B cell (primary cell): ENCODE measurements at regions not wholly inside any gene's neighbourhood (a gene's known extent, or its start where the extent isn't known, plus 50 kb on each side); places are given as distances from the start of the nearest gene placed in this dataset.

Experiments
- ATAC-seq: fragments of 200-7000 bp; cut with Tn5 transposase; one replicate; pipeline ENCODE4 v1.10.0; 2021; ENCODE audit warnings: low read depth, mild to moderate bottlenecking, moderate number of reproducible peaks, moderate library complexity
- CTCF ChIA-PET: fragments of 350-600 bp; sonication (Branson Sonifier 250); formaldehyde crosslinking; loops from one replicate; lab custom pipeline; 2021; ENCODE audit warnings: antibody characterized with exemption, inconsistent platforms; lab: Charles Lee
- POLR2A ChIA-PET: fragments of 350-600 bp; sonication (Branson Sonifier 250); formaldehyde crosslinking; loops from one replicate; lab custom pipeline; 2021; ENCODE audit warnings: antibody characterized with exemption; lab: Charles Lee
- DNase-seq: peaks from one replicate; pipeline ENCODE4 v3.0.0; 2013
- H2AFZ ChIP-seq: 2 replicates; pipeline ENCODE4 v1.6.1; 2012; ENCODE audit warnings: mild to moderate bottlenecking, low read depth, low read length; ENCODE audit not compliant: insufficient read depth, poor library complexity, severe bottlenecking
- H3K27ac ChIP-seq, 2 donors: 1 replicate in 1 of 2; 2 replicates in 1 of 2; pipeline ENCODE4 v1.5.1; 2012 to 2013; ENCODE audit warnings: low read length in 2 of 2, mild to moderate bottlenecking in 2 of 2, moderate library complexity in 1 of 2
- H3K27me3 ChIP-seq, 4 experiments: fragments of 200-600 bp in 1 of 4; sonication (generic) in 1 of 4; replicated peaks in 1 of 4; 1 replicate in 2 of 4; 2 replicates in 2 of 4; pipeline versions ENCODE4 v1.6.1 to v1.7.0; 2013 to 2016; ENCODE audit warnings: low read length in 3 of 4, mild to moderate bottlenecking in 2 of 4, mixed read lengths in 1 of 4, moderate library complexity in 1 of 4; ENCODE audit not compliant: insufficient read depth in 4 of 4, control insufficient read depth in 3 of 4; ENCODE audit errors: control extremely low read depth in 1 of 4
- H3K36me3 ChIP-seq, 2 experiments: replicated peaks in 1 of 2; 1 replicate in 1 of 2; 2 replicates in 1 of 2; pipeline versions ENCODE4 v1.6.1 to v1.7.1; 2013; ENCODE audit warnings: low read length in 1 of 2; ENCODE audit not compliant: insufficient read depth in 2 of 2, control insufficient read depth in 1 of 2; ENCODE audit errors: control extremely low read depth in 1 of 2, extremely low read depth in 1 of 2
- H3K4me1 ChIP-seq, 2 donors: fragments of 200-600 bp in 1 of 2; sonication (generic) in 1 of 2; 1 replicate in 1 of 2; 2 replicates in 1 of 2; pipeline versions ENCODE4 v1.5.1 to v1.6.1; 2013 to 2017; ENCODE audit warnings: low read length in 2 of 2; ENCODE audit not compliant: control insufficient read depth in 2 of 2, insufficient read depth in 2 of 2
- H3K4me2 ChIP-seq: replicated peaks from 2 replicates; pipeline ENCODE3; 2012; ENCODE audit warnings: mild to moderate bottlenecking, low read depth, low read length; ENCODE audit not compliant: poor library complexity, severe bottlenecking
- H3K4me3 ChIP-seq, 5 experiments: fragments of 200-600 bp in 1 of 5; sonication (generic) in 1 of 5; 1 replicate in 3 of 5; 2 replicates in 2 of 5; pipeline versions ENCODE4 v1.5.1 to v1.7.0; 2011 to 2016; ENCODE audit warnings: low read length in 4 of 5, mild to moderate bottlenecking in 4 of 5, low read depth in 2 of 5, control low read depth in 1 of 5, moderate library complexity in 1 of 5; ENCODE audit not compliant: insufficient read depth in 1 of 5; ENCODE audit errors: control extremely low read depth in 1 of 5, extremely low read depth in 1 of 5
- H3K79me2 ChIP-seq: fragments of 200-600 bp; sonication (generic); one replicate; pipeline ENCODE4 v1.6.0; 2016; ENCODE audit warnings: low read length; ENCODE audit not compliant: control insufficient read depth, insufficient read depth
- H3K9ac ChIP-seq: fragments of 200-600 bp; sonication (generic); 2 replicates; pipeline ENCODE4 v1.6.1; 2017; ENCODE audit warnings: mild to moderate bottlenecking, low read length, moderate library complexity
- H3K9me3 ChIP-seq, 3 donors: one replicate each; pipeline versions ENCODE4 v1.6.1 to v1.7.1; 2013; ENCODE audit warnings: low read length in 2 of 3; ENCODE audit not compliant: control insufficient read depth in 2 of 3, insufficient read depth in 1 of 3; ENCODE audit errors: control extremely low read depth in 1 of 3
- H4K20me1 ChIP-seq: 2 replicates; pipeline ENCODE4 v1.6.0; 2012; ENCODE audit warnings: mild to moderate bottlenecking, low read length; ENCODE audit not compliant: insufficient read depth, control insufficient read depth, poor library complexity, severe bottlenecking
- H3K27ac Mint-ChIP-seq: one replicate; pipeline ENCODE4 v1.8.0; 2021; ENCODE audit warnings: mixed read lengths
- H3K27me3 Mint-ChIP-seq: one replicate; pipeline ENCODE4 v1.8.0; 2021; ENCODE audit warnings: mixed read lengths
- H3K4me1 Mint-ChIP-seq: one replicate; pipeline ENCODE4 v1.8.0; 2021; ENCODE audit warnings: mixed read lengths
- H3K4me3 Mint-ChIP-seq: one replicate; pipeline ENCODE4 v1.8.0; 2021; ENCODE audit warnings: mixed read lengths
- H3K9me3 Mint-ChIP-seq: one replicate; pipeline ENCODE4 v1.8.0; 2022; ENCODE audit warnings: mixed read lengths; ENCODE audit not compliant: insufficient read depth
- CTCF ChIP-seq: fragments of 200-600 bp; IDR thresholded peaks from one replicate; pipeline ENCODE4 v1.8.0; 2022; ENCODE audit warnings: antibody characterized with exemption, mild to moderate bottlenecking
- EZH2 ChIP-seq: IDR thresholded peaks from 2 replicates; pipeline ENCODE4 v1.6.1; 2012; ENCODE audit warnings: borderline replicate concordance, low read depth, mild to moderate bottlenecking, moderate library complexity, low read length; ENCODE audit not compliant: insufficient read depth, poor library complexity, severe bottlenecking
- WGBS: methylation state at CpG from one replicate; pipeline ENCODE4 v1.1.5; 2013; ENCODE audit warnings: missing lambda C conversion rate; ENCODE audit not compliant: insufficient coverage; 5-methylcytosine and 5-hydroxymethylcytosine counted together
- intact Hi-C: fragments of 100-400 bp; cut with micrococcal nuclease; formaldehyde crosslinking; loops from one replicate; pipeline ENCODE4 v1.10.0; 2022

- H3K27ac ChIP-seq, result no peak overlapping the region
- intact Hi-C loops, result no loop called here
- H3K9me3 ChIP-seq, result peaks cover 0 to 5% (median 0%) of the 10 kb centered on the region in 3 donors
- peaks cover 13 to 56% of the 10 kb centered on the region in 2 donors for H3K4me1 ChIP-seq
- H3K4me2 ChIP-seq, result no peak overlapping the region
- no peaks in the 10 kb centered on the region for H3K36me3 ChIP-seq
- 92% methylated on average over 9 of the region's 13 CpGs for WGBS
- CTCF ChIA-PET, result interaction anchor here (1.9 kb wide), 1 partner anchor 10 kb away, joined by 6 read pairs; no protein-coding TSS in a partner anchor
- no peak overlapping the region for H3K9ac ChIP-seq
- no peak for DNase-seq
- no peaks in the 10 kb centered on the region for H4K20me1 ChIP-seq
- H3K4me1 Mint-ChIP-seq, result peaks cover 24% of the 10 kb centered on the region
- no peaks in the 10 kb centered on the region for H3K27me3 ChIP-seq
- TF ChIP-seq EZH2, result no peak
- no peak for TF ChIP-seq CTCF
- no peaks in the 10 kb centered on the region for H3K27me3 Mint-ChIP-seq
- H3K27ac Mint-ChIP-seq, result no peak overlapping the region
- H3K79me2 ChIP-seq, result no peaks in the 10 kb centered on the region
- H3K9me3 Mint-ChIP-seq, result no peaks in the 10 kb centered on the region
- H3K4me3 ChIP-seq, result no peak overlapping the region
- POLR2A ChIA-PET, result no interaction called here
- H3K4me3 Mint-ChIP-seq, result no peak overlapping the region
- ATAC-seq, result no peak
- no peak overlapping the region for H2AFZ ChIP-seq
These were observed 59.3 kb upstream of the URI1 start for GRCh38 chr19:29882719-29883105.

GRCh38 chr19:29884044-29884443 is 58.0 kb upstream of the URI1 start:
- POLR2A ChIA-PET, result no interaction called here
- H3K27ac Mint-ChIP-seq, result no peak overlapping the region

More at GRCh38 chr19:29884044-29884443, 58.0 kb upstream of the URI1 start:
- no peak overlapping the region for H2AFZ ChIP-seq
- TF ChIP-seq EZH2 (no peak), CTCF (no peak)
- WGBS, result 86% methylated on average over 2 of the region's 2 CpGs
- H3K4me1 Mint-ChIP-seq, result peaks cover 23% of the 10 kb centered on the region
- no peaks in the 10 kb centered on the region for H3K9me3 Mint-ChIP-seq
- no peak overlapping the region for H3K4me3 Mint-ChIP-seq
- H3K27me3 Mint-ChIP-seq, result no peaks in the 10 kb centered on the region
- no peaks in the 10 kb centered on the region for H4K20me1 ChIP-seq
- no peak overlapping the region for H3K4me2 ChIP-seq
- no peak overlapping the region for H3K4me3 ChIP-seq
- CTCF ChIA-PET, result no interaction called here
- no peak for ATAC-seq
- H3K27me3 ChIP-seq, result no peaks in the 10 kb centered on the region
- no peak overlapping the region for H3K27ac ChIP-seq
- no peaks in the 10 kb centered on the region for H3K79me2 ChIP-seq
- H3K9ac ChIP-seq, result no peak overlapping the region
- intact Hi-C loops, result no loop called here
- H3K36me3 ChIP-seq, result no peaks in the 10 kb centered on the region
- H3K9me3 ChIP-seq, result peaks cover 0 to 5% (median 0%) of the 10 kb centered on the region in 3 donors
- DNase-seq, result no peak
- H3K4me1 ChIP-seq, result peaks cover 14 to 49% of the 10 kb centered on the region in 2 donors
